Neural progenitor cell (in vitro differentiated cells): ENCODE measurements at regions not wholly inside any gene's neighbourhood (a gene's known extent, or its start where the extent isn't known, plus 50 kb on each side); places are given as distances from the start of the nearest gene placed in this dataset.

Source experiments
- DNase-seq: peaks from one replicate; pipeline ENCODE4 v3.0.0-alpha.2; 2016; ENCODE audit warnings: low spot score
- H2AFZ ChIP-seq: fragments of 200-600 bp; sonication (generic); replicated peaks from 2 replicates; pipeline ENCODE4 v1.6.1; 2016; ENCODE audit warnings: antibody characterized with exemption
- H3F3A ChIP-seq: fragments of 200-600 bp; sonication (generic); 2 replicates; pipeline ENCODE4 v1.6.1; 2016; ENCODE audit warnings: antibody characterized with exemption, low read depth
- H3K27ac ChIP-seq: fragments of 200-600 bp; sonication (generic); 2 replicates; pipeline ENCODE4 v1.5.1; 2016; ENCODE audit warnings: mild to moderate bottlenecking
- H3K27me3 ChIP-seq: fragments of 200-600 bp; sonication (generic); 2 replicates; pipeline ENCODE4 v1.6.1; 2016; ENCODE audit warnings: mild to moderate bottlenecking, moderate library complexity
- H3K36me3 ChIP-seq: fragments of 200-600 bp; sonication (generic); 2 replicates; pipeline ENCODE4 v1.5.1; 2016
- H3K4me1 ChIP-seq: fragments of 200-600 bp; sonication (generic); 2 replicates; pipeline ENCODE4 v1.6.1; 2016; ENCODE audit warnings: mixed run types
- H3K4me2 ChIP-seq: fragments of 200-600 bp; sonication (generic); 2 replicates; pipeline ENCODE4 v1.6.1; 2016
- H3K4me3 ChIP-seq: fragments of 200-600 bp; sonication (generic); 2 replicates; pipeline ENCODE4 v1.5.1; 2016
- H3K79me2 ChIP-seq: fragments of 200-600 bp; sonication (generic); 2 replicates; pipeline ENCODE4 v1.6.1; 2016; ENCODE audit warnings: low read depth
- H3K9ac ChIP-seq: fragments of 200-600 bp; sonication (generic); 2 replicates; pipeline ENCODE4 v1.6.1; 2016
- H3K9me3 ChIP-seq: fragments of 200-600 bp; sonication (generic); 2 replicates; pipeline ENCODE4 v1.5.1; 2016; ENCODE audit warnings: low read depth
- H4K20me1 ChIP-seq: fragments of 200-600 bp; sonication (generic); 2 replicates; pipeline ENCODE4 v1.6.1; 2016; ENCODE audit warnings: low read depth
- H3K27ac Mint-ChIP-seq: 3 replicates; pipeline ENCODE4 v1.8.0; 2021; ENCODE audit warnings: mixed read lengths
- H3K27me3 Mint-ChIP-seq: 2 replicates; pipeline ENCODE4 v1.8.0; 2022; ENCODE audit warnings: low read depth, mild to moderate bottlenecking, inconsistent platforms, moderate library complexity, mixed read lengths; ENCODE audit not compliant: insufficient read depth
- H3K36me3 Mint-ChIP-seq: 3 replicates; pipeline ENCODE4 v1.8.0; 2021; ENCODE audit warnings: mixed read lengths
- H3K4me1 Mint-ChIP-seq: 3 replicates; pipeline ENCODE4 v1.8.0; 2021; ENCODE audit warnings: mixed read lengths
- H3K4me3 Mint-ChIP-seq: 3 replicates; pipeline ENCODE4 v1.8.0; 2021; ENCODE audit warnings: mild to moderate bottlenecking, moderate library complexity, mixed read lengths
- H3K9me3 Mint-ChIP-seq: 3 replicates; pipeline ENCODE4 v1.8.0; 2020; ENCODE audit warnings: mixed read lengths
- EZH2 ChIP-seq: fragments of 200-600 bp; sonication (generic); IDR thresholded peaks from 2 replicates; pipeline ENCODE4 v1.6.1; 2017; ENCODE audit warnings: antibody characterized with exemption, mild to moderate bottlenecking, moderate library complexity
- EZH2phosphoT487 ChIP-seq: fragments of 200-600 bp; sonication (generic); IDR thresholded peaks from 2 replicates; pipeline ENCODE4 v1.6.1; 2017; ENCODE audit warnings: antibody characterized with exemption
- TF ChIP-seq, protein P1 (sequence below): fragments of 200-600 bp; sonication (generic); IDR thresholded peaks from 2 replicates; pipeline ENCODE4 v1.5.1; 2017; ENCODE audit warnings: antibody characterized with exemption, mild to moderate bottlenecking

GRCh38 chr14:99004112-99004511, 267.9 kb downstream of the BCL11B start:
- no peaks in the 10 kb centered on the region for H3K79me2 ChIP-seq
- no peaks in the 10 kb centered on the region for H3K4me1 ChIP-seq
- H3K36me3 ChIP-seq, result no peaks in the 10 kb centered on the region
- no peak overlapping the region for H3K4me2 ChIP-seq
- H3K27me3 ChIP-seq, result no peaks in the 10 kb centered on the region
- H3K4me1 Mint-ChIP-seq, result no peaks in the 10 kb centered on the region
- no peak overlapping the region for H3K4me3 ChIP-seq
- no peak overlapping the region for H2AFZ ChIP-seq
- no peak for DNase-seq
- peaks cover 3% of the 10 kb centered on the region for H3K27me3 Mint-ChIP-seq
- no peak for TF ChIP-seq EZH2
- TF ChIP-seq EZH2phosphoT487, result no peak
- TF ChIP-seq, protein P1, sequence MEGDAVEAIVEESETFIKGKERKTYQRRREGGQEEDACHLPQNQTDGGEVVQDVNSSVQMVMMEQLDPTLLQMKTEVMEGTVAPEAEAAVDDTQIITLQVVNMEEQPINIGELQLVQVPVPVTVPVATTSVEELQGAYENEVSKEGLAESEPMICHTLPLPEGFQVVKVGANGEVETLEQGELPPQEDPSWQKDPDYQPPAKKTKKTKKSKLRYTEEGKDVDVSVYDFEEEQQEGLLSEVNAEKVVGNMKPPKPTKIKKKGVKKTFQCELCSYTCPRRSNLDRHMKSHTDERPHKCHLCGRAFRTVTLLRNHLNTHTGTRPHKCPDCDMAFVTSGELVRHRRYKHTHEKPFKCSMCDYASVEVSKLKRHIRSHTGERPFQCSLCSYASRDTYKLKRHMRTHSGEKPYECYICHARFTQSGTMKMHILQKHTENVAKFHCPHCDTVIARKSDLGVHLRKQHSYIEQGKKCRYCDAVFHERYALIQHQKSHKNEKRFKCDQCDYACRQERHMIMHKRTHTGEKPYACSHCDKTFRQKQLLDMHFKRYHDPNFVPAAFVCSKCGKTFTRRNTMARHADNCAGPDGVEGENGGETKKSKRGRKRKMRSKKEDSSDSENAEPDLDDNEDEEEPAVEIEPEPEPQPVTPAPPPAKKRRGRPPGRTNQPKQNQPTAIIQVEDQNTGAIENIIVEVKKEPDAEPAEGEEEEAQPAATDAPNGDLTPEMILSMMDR, result no peak
- H3K9me3 ChIP-seq, result no peaks in the 10 kb centered on the region
- H3K9me3 Mint-ChIP-seq, result peaks cover 3% of the 10 kb centered on the region
- H3F3A ChIP-seq, result no peaks in the 10 kb centered on the region
- no peaks in the 10 kb centered on the region for H4K20me1 ChIP-seq
- H3K27ac ChIP-seq, result no peak overlapping the region
- H3K4me3 Mint-ChIP-seq, result no peak overlapping the region
- no peak overlapping the region for H3K27ac Mint-ChIP-seq
- H3K36me3 Mint-ChIP-seq, result no peaks in the 10 kb centered on the region
- no peak overlapping the region for H3K9ac ChIP-seq

- H3K9me3 ChIP-seq, result no peaks in the 10 kb centered on the region
- H3F3A ChIP-seq, result no peaks in the 10 kb centered on the region
- Mint-ChIP-seq H3K27ac (no peak overlapping the region), H3K36me3 (no peaks in the 10 kb centered on the region), H3K27me3 (peaks cover 6% of the 10 kb centered on the region), H3K4me1 (no peaks in the 10 kb centered on the region), H3K4me3 (no peak overlapping the region), H3K9me3 (peaks cover 3% of the 10 kb centered on the region)
- no peak for DNase-seq
- no peak for TF ChIP-seq EZH2
- no peak for TF ChIP-seq EZH2phosphoT487
- TF ChIP-seq, protein P1, result no peak
- H3K27me3 ChIP-seq, result no peaks in the 10 kb centered on the region
- H2AFZ ChIP-seq, result no peak overlapping the region
- H3K27ac ChIP-seq, result no peak overlapping the region
- H3K9ac ChIP-seq, result no peak overlapping the region
- H3K79me2 ChIP-seq, result no peaks in the 10 kb centered on the region
- H3K36me3 ChIP-seq, result no peaks in the 10 kb centered on the region
- H3K4me3 ChIP-seq, result no peak overlapping the region
- no peaks in the 10 kb centered on the region for H3K4me1 ChIP-seq
- no peak overlapping the region for H3K4me2 ChIP-seq
- no peaks in the 10 kb centered on the region for H4K20me1 ChIP-seq
These were observed 265.7 kb downstream of the BCL11B start for GRCh38 chr14:99006276-99006675.

DNA sequence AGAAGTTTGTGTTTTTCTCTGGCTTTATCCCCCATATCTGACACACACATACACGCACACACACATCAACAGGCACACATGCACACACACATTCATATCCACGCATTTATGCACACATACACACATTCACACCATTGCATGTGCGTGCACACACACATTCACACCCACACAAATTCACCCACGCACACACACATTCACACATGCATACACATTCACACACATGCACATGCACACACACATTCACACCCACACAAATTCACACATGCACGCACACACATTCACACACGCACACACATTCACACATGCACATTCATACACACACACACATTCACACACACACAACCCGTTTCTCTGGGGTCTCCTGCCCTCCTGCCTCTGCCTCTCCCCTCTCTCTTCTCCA, 264.2 kb downstream of the BCL11B start:
- Histone ChIP-seq H3K4me2 (no peak overlapping the region), H3K9ac (no peak overlapping the region), H3K4me3 (no peak overlapping the region), H3K36me3 (no peaks in the 10 kb centered on the region), H3K27ac (no peak overlapping the region), H3K4me1 (no peaks in the 10 kb centered on the region), H3F3A (no peaks in the 10 kb centered on the region), H4K20me1 (no peaks in the 10 kb centered on the region), H3K27me3 (no peaks in the 10 kb centered on the region), H3K9me3 (no peaks in the 10 kb centered on the region), H3K79me2 (no peaks in the 10 kb centered on the region), H2AFZ (no peak overlapping the region)
- peaks cover 11% of the 10 kb centered on the region for H3K27me3 Mint-ChIP-seq
- DNase-seq, result no peak
- peaks cover 3% of the 10 kb centered on the region for H3K9me3 Mint-ChIP-seq
- no peaks in the 10 kb centered on the region for H3K36me3 Mint-ChIP-seq
- TF ChIP-seq, protein P1, result no peak
- TF ChIP-seq EZH2phosphoT487 (no peak), EZH2 (no peak)
- no peaks in the 10 kb centered on the region for H3K4me1 Mint-ChIP-seq
- H3K27ac Mint-ChIP-seq, result peak overlapping the region; percentile 13
- H3K4me3 Mint-ChIP-seq, result no peak overlapping the region

- TF ChIP-seq, protein P1, result no peak
- TF ChIP-seq EZH2phosphoT487, result no peak
- TF ChIP-seq EZH2, result no peak
- Histone ChIP-seq H3K27me3 (no peaks in the 10 kb centered on the region), H3K79me2 (no peaks in the 10 kb centered on the region), H3K27ac (no peak overlapping the region), H3K9ac (no peak overlapping the region), H4K20me1 (no peaks in the 10 kb centered on the region), H3F3A (no peaks in the 10 kb centered on the region), H3K4me3 (no peak overlapping the region), H2AFZ (no peak overlapping the region), H3K9me3 (no peaks in the 10 kb centered on the region), H3K36me3 (no peaks in the 10 kb centered on the region), H3K4me2 (no peak overlapping the region), H3K4me1 (no peaks in the 10 kb centered on the region)
- no peak for DNase-seq
- H3K27ac Mint-ChIP-seq, result no peak overlapping the region
- H3K9me3 Mint-ChIP-seq, result peaks cover 3% of the 10 kb centered on the region
- H3K36me3 Mint-ChIP-seq, result no peaks in the 10 kb centered on the region
- no peak overlapping the region for H3K4me3 Mint-ChIP-seq
- H3K4me1 Mint-ChIP-seq, result no peaks in the 10 kb centered on the region
- H3K27me3 Mint-ChIP-seq, result peaks cover 11% of the 10 kb centered on the region
These were observed 262.1 kb downstream of the BCL11B start for GRCh38 chr14:99009871-99010270.
